ENCODE measurements at regions not wholly inside any gene's neighbourhood (a gene's known extent, or its start where the extent isn't known, plus 50 kb on each side); places are given as distances from the start of the nearest gene placed in this dataset.

GRCh38 chr4:119832776-119833175, 204.2 kb upstream of the PDE5A start:
- no peak for TF ChIP-seq POLR2A (IDR thresholded peaks at IDR 0.05)
- TF ChIP-seq, protein P1, sequence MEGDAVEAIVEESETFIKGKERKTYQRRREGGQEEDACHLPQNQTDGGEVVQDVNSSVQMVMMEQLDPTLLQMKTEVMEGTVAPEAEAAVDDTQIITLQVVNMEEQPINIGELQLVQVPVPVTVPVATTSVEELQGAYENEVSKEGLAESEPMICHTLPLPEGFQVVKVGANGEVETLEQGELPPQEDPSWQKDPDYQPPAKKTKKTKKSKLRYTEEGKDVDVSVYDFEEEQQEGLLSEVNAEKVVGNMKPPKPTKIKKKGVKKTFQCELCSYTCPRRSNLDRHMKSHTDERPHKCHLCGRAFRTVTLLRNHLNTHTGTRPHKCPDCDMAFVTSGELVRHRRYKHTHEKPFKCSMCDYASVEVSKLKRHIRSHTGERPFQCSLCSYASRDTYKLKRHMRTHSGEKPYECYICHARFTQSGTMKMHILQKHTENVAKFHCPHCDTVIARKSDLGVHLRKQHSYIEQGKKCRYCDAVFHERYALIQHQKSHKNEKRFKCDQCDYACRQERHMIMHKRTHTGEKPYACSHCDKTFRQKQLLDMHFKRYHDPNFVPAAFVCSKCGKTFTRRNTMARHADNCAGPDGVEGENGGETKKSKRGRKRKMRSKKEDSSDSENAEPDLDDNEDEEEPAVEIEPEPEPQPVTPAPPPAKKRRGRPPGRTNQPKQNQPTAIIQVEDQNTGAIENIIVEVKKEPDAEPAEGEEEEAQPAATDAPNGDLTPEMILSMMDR (IDR thresholded peaks at IDR 0.05), result no peak
